Ovary (tissue), 7 donors: ENCODE measurements at regions not wholly inside any gene's neighbourhood (a gene's known extent, or its start where the extent isn't known, plus 50 kb on each side); places are given as distances from the start of the nearest gene placed in this dataset.
A peak's percentile ranks its signal among the peaks of the same experiment; 100 is the strongest.
"Not testable (repeated sequence)": the region's sequence is repeated elsewhere in the genome, so short reads cannot be mapped to it uniquely, and the experiment has no call there.

Source experiments
- DNase-seq, 5 donors: peaks; one replicate each; pipeline ENCODE4 v3.0.0-alpha.2; 2019 to 2020
- H3K27ac ChIP-seq, 2 donors: fragments of 200-600 bp; one replicate each; pipeline versions ENCODE4 v1.5.1 to v1.8.0; 2019 to 2022
- H3K27me3 ChIP-seq: fragments of 200-600 bp; one replicate; pipeline ENCODE4 v1.8.0; 2022
- H3K36me3 ChIP-seq: fragments of 200-600 bp; sonication (generic); one replicate; pipeline ENCODE4 v1.5.1; 2019
- H3K4me1 ChIP-seq: one replicate; pipeline ENCODE4 v1.8.1; 2013; ENCODE audit warnings: mild to moderate bottlenecking, moderate library complexity; ENCODE audit not compliant: insufficient read depth
- H3K4me3 ChIP-seq: fragments of 200-600 bp; sonication (generic); one replicate; pipeline ENCODE4 v1.5.1; 2017
- H3K9me3 ChIP-seq, 2 donors: fragments of 200-600 bp in 1 of 2; sonication (generic) in 1 of 2; one replicate each; pipeline versions ENCODE4 v1.5.1 to v1.8.1; 2013 to 2019; ENCODE audit warnings: mild to moderate bottlenecking in 1 of 2, moderate library complexity in 1 of 2
- CTCF ChIP-seq, 3 donors: fragments of 450-650 bp in 2 of 3; fragments of 200-600 bp in 1 of 3; IDR thresholded peaks; one replicate each; pipeline versions ENCODE4 v1.5.1 to v1.8.0; 2016 to 2022; ENCODE audit warnings: antibody characterized with exemption in 3 of 3, mild to moderate bottlenecking in 1 of 3
- EP300 ChIP-seq: sonication (generic); formaldehyde crosslinking; IDR thresholded peaks from one replicate; pipeline ENCODE4 v1.6.1; 2017; ENCODE audit warnings: antibody characterized with exemption
- POLR2A ChIP-seq: fragments of 450-650 bp; IDR thresholded peaks from one replicate; pipeline ENCODE4 v1.6.1; 2017; ENCODE audit warnings: antibody characterized with exemption, mild to moderate bottlenecking, moderate library complexity
- WGBS, 3 donors: extraction: QIAGEN DNeasy Blood & Tissue Kit in 1 of 3; methylation state at CpG; one replicate each; pipeline versions ENCODE4 v1.1.5 to v1.1.7; 2013 to 2017; 5-methylcytosine and 5-hydroxymethylcytosine counted together
- intact Hi-C, 4 donors: fragments of 100-400 bp; cut with DNase I; formaldehyde crosslinking; loops; one replicate each; pipeline versions ENCODE4 v1.11.0 to v1.15.1; 2022 to 2023
- donor health status: DM: no; HTN: no; CAD: no; lungs with moderate emphysema.
- donor health status: DM: no; HTN: no; CAD: no.
- donor health status: Bipolar disorder and iron deficiency.
- donor health status: DM: no; HTN: no; CAD: no.
- donor health status: DM: yes; HTN: yes; CAD: no.

GRCh38 chr20:26276554-26277210, 580.0 kb upstream of the ZNF337 start:
- Histone ChIP-seq H3K36me3 (no peaks in the 10 kb centered on the region), H3K9me3 (no peaks in the 10 kb centered on the region), H3K4me3 (no peak overlapping the region), H3K27ac (no peak overlapping the region), H3K4me1 (no peaks in the 10 kb centered on the region), H3K27me3 (no peaks in the 10 kb centered on the region)
- 16 to 27% (median 16%) methylated on average over 27 to 29 of the region's 29 CpGs for WGBS, 3 donors
- DNase-seq = no peak
- TF ChIP-seq EP300 = no peak
- no peak for TF ChIP-seq CTCF (IDR thresholded peaks at IDR 0.05)
- TF ChIP-seq POLR2A = no peak
- intact Hi-C loops = no loop called here

- intact Hi-C loops, H3K4me1 ChIP-seq, H3K27me3 ChIP-seq, H3K4me3 ChIP-seq, H3K27ac ChIP-seq, DNase-seq, H3K9me3 ChIP-seq, H3K36me3 ChIP-seq: not testable (repeated sequence)
- 69 to 88% (median 87%) methylated on average over 3 of the region's 3 CpGs for WGBS, 3 donors
Observed at GRCh38 chr20:26268762-26269161, 572.1 kb upstream of the ZNF337 start.

- H3K4me1 ChIP-seq, H3K36me3 ChIP-seq, H3K27ac ChIP-seq, DNase-seq, H3K27me3 ChIP-seq, H3K4me3 ChIP-seq, intact Hi-C loops, H3K9me3 ChIP-seq: not testable (repeated sequence)
- 60 to 63% (median 62%) methylated on average over 2 of the region's 2 CpGs for WGBS, 3 donors
Observed at GRCh38 chr20:26260925-26261324, 564.3 kb upstream of the ZNF337 start.

- H3K4me1 ChIP-seq, DNase-seq, intact Hi-C loops, H3K4me3 ChIP-seq, H3K27ac ChIP-seq, H3K36me3 ChIP-seq, H3K27me3 ChIP-seq, H3K9me3 ChIP-seq: not testable (repeated sequence)
- 58 to 63% (median 59%) methylated on average over 8 of the region's 8 CpGs for WGBS, 3 donors
Observed at GRCh38 chr20:26252311-26252975, 555.8 kb upstream of the ZNF337 start.

- intact Hi-C loops, H3K27me3 ChIP-seq, H3K4me1 ChIP-seq, H3K36me3 ChIP-seq, H3K27ac ChIP-seq, DNase-seq, H3K9me3 ChIP-seq, H3K4me3 ChIP-seq: not testable (repeated sequence)
- WGBS, 3 donors = 90 to 94% (median 91%) methylated on average over 25 to 29 of the region's 29 CpGs
Observed at GRCh38 chr20:26251376-26251775, 554.7 kb upstream of the ZNF337 start.

- DNase-seq, H3K27ac ChIP-seq, H3K27me3 ChIP-seq, H3K36me3 ChIP-seq, H3K4me3 ChIP-seq, H3K4me1 ChIP-seq, H3K9me3 ChIP-seq, intact Hi-C loops: not testable (repeated sequence)
- 86 to 92% (median 89%) methylated on average over 26 of the region's 26 CpGs for WGBS, 3 donors
Observed at GRCh38 chr20:26250249-26251114, 553.8 kb upstream of the ZNF337 start.

GRCh38 chr20:26243731-26244130, 547.1 kb upstream of the ZNF337 start:
- no peaks in the 10 kb centered on the region for H3K27me3 ChIP-seq
- WGBS, 3 donors = 63 to 76% (median 65%) methylated on average over 4 of the region's 4 CpGs
- no peaks in the 10 kb centered on the region for H3K36me3 ChIP-seq
- TF ChIP-seq CTCF (IDR thresholded peaks at IDR 0.05) (no peak), POLR2A (no peak), EP300 (no peak)
- DNase-seq = no peak
- intact Hi-C loops = no loop called here
- no peak overlapping the region for H3K4me3 ChIP-seq
- H3K9me3 ChIP-seq = no peaks in the 10 kb centered on the region
- no peak overlapping the region for H3K27ac ChIP-seq
- no peaks in the 10 kb centered on the region for H3K4me1 ChIP-seq

GRCh38 chr20:26220609-26221008, 524.0 kb upstream of the ZNF337 start:
- intact Hi-C loops, H3K4me3 ChIP-seq, H3K27me3 ChIP-seq, H3K36me3 ChIP-seq, H3K4me1 ChIP-seq, DNase-seq, H3K27ac ChIP-seq, H3K9me3 ChIP-seq: not testable (repeated sequence)
- WGBS, 3 donors = 38 to 75% (median 72%) methylated on average over 1 of the region's 1 CpG

GRCh38 chr20:26219546-26219945, 522.9 kb upstream of the ZNF337 start:
- H3K36me3 ChIP-seq, intact Hi-C loops, H3K4me3 ChIP-seq, H3K27ac ChIP-seq, H3K9me3 ChIP-seq, H3K27me3 ChIP-seq, H3K4me1 ChIP-seq: not testable (repeated sequence)
- WGBS, 3 donors = 56 to 64% (median 62%) methylated on average over 3 of the region's 3 CpGs
- DNase-seq = peak in 1 of 5 donors; percentile 10
